Tibial artery (tissue), 4 donors: ENCODE measurements at regions not wholly inside any gene's neighbourhood (a gene's known extent, or its start where the extent isn't known, plus 50 kb on each side); places are given as distances from the start of the nearest gene placed in this dataset.
"Not testable (repeated sequence)": the region's sequence is repeated elsewhere in the genome, so short reads cannot be mapped to it uniquely, and the experiment has no call there.

Source experiments
- DNase-seq, 2 donors: peaks; one replicate each; pipeline ENCODE4 v3.0.0-alpha.2; 2019
- H3K27ac ChIP-seq, 2 donors: fragments of 200-600 bp; sonication (generic) in 1 of 2; 1 replicate in 1 of 2; 2 replicates in 1 of 2; pipeline ENCODE4 v1.5.1; 2018 to 2019; ENCODE audit warnings: mild to moderate bottlenecking in 1 of 2
- H3K27me3 ChIP-seq, 2 donors: fragments of 200-600 bp; sonication (generic) in 1 of 2; one replicate each; pipeline versions ENCODE4 v1.5.1 to v1.6.0; 2016 to 2019
- H3K36me3 ChIP-seq, 3 donors: fragments of 200-600 bp; sonication (generic) in 2 of 3; one replicate each; pipeline ENCODE4 v1.5.1; 2016 to 2019; ENCODE audit warnings: mild to moderate bottlenecking in 2 of 3
- H3K4me1 ChIP-seq, 4 donors: fragments of 200-600 bp; sonication (generic) in 2 of 4; 1 replicate in 3 of 4; 2 replicates in 1 of 4; pipeline ENCODE4 v1.5.1; 2016 to 2019
- H3K4me3 ChIP-seq, 2 donors: fragments of 200-600 bp; sonication (generic) in 1 of 2; 1 replicate in 1 of 2; 2 replicates in 1 of 2; pipeline ENCODE4 v1.5.1; 2018 to 2019; ENCODE audit warnings: mild to moderate bottlenecking in 2 of 2
- H3K9me3 ChIP-seq, 3 donors: fragments of 200-600 bp; sonication (generic) in 1 of 3; one replicate each; pipeline ENCODE4 v1.5.1; 2016 to 2019
- intact Hi-C: fragments of 100-400 bp; cut with DNase I; formaldehyde crosslinking; loops from one replicate; pipeline ENCODE4 v1.15.0; 2023; ENCODE audit warnings: low total_unique reads
- TF ChIP-seq, protein P1 (sequence below), 2 experiments: fragments of 200-600 bp in 1 of 2; fragments of 450-650 bp in 1 of 2; IDR thresholded peaks; one replicate each; pipeline ENCODE4 v1.5.1; 2017 to 2019; ENCODE audit warnings: antibody characterized with exemption in 2 of 2, mild to moderate bottlenecking in 1 of 2, moderate library complexity in 1 of 2

DNA sequence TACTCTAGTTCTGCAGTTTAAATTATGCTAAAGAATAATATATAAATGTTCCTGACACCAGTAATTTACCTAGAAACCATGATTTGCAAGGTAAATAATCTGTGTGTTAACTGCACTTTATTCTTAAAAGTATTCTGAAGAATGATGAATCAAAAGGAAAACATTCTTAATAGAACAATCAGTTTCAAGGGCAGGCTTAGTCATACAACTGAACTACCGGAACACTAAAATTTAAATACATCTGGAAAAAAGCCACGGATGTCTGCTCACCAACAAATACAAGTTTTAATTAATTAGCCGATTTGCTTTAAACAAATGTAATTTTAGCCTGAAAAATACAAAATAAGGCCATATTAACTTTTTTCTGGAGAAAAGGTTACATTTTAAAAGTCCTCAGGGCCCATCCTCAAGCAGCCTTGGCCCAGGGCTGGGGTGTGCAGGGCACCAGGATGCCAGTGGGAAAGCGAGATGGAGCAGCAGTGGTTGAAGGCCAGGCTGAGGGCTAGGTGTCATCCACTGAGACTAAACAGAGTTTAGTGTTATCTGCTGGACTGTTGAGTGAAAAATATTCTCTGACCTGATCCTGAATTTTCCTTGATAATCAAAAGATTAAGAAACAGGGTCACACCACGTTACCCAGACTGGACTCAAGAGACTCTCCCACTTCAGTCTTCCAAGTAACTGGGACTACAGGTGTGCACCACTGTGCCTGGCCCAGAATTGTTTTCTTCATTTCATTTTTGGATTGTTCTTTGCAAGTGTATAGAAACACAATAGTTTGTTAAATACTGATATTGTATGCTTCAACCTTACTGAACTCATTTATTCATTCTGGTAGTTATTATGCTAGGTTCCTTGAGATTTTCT, 88.2 kb upstream of the DST start:
- Histone ChIP-seq H3K36me3 (no peaks in the 10 kb centered on the region), H3K27me3 (no peaks in the 10 kb centered on the region), H3K4me1 (peaks cover 0 to 71% (median 8%) of the 10 kb centered on the region in 4 donors), H3K4me3 (no peak overlapping the region), H3K9me3 (no peaks in the 10 kb centered on the region), H3K27ac (peak overlapping the region; percentile 17 to 34)
- TF ChIP-seq, protein P1, sequence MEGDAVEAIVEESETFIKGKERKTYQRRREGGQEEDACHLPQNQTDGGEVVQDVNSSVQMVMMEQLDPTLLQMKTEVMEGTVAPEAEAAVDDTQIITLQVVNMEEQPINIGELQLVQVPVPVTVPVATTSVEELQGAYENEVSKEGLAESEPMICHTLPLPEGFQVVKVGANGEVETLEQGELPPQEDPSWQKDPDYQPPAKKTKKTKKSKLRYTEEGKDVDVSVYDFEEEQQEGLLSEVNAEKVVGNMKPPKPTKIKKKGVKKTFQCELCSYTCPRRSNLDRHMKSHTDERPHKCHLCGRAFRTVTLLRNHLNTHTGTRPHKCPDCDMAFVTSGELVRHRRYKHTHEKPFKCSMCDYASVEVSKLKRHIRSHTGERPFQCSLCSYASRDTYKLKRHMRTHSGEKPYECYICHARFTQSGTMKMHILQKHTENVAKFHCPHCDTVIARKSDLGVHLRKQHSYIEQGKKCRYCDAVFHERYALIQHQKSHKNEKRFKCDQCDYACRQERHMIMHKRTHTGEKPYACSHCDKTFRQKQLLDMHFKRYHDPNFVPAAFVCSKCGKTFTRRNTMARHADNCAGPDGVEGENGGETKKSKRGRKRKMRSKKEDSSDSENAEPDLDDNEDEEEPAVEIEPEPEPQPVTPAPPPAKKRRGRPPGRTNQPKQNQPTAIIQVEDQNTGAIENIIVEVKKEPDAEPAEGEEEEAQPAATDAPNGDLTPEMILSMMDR (IDR thresholded peaks at IDR 0.05): no peak
- no peak for DNase-seq
- intact Hi-C loops: no loop called here

DNA sequence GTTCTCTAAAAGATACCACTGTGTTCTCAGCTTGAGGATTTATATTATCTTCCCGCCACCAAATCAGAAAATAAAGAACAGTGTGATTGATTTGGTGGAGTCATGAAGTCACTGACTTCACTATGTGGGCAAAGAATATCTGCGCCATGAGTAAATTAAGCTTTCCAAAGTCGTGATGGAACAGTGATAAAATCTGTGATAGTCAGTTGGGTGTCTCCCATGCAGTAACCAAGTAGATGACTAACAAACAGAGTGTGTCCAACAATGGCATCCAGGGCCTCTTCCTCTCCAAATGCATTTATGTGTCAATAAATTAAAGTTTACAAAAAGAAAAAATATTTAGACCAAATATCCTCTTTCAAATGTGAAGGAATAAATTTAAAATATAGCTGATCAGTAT, 87.0 kb upstream of the DST start:
- intact Hi-C loops: no loop called here
- H3K27ac ChIP-seq: peak overlapping the region; percentile 17 to 34

DNA sequence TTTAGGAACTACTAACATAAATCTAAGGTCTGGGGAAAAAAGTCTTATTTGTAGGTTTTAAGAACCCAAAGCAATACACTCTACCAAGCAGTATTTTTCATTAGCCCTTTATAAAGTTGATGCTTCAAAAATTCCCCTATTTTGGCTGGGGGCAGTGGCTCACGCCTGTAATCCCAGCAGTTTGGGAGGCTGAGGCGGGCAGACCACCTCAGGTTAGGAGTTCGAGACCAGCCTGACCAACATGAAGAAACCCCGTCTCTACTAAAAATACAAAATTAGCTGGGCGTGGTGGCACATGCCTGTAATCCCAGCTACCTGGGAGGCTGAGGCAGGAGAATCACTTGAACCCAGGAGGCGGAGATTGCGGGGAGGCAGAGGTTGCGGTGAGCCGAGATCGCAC, 86.5 kb upstream of the DST start:
- H3K27me3 ChIP-seq, H3K27ac ChIP-seq, H3K4me3 ChIP-seq, intact Hi-C loops, H3K9me3 ChIP-seq, H3K36me3 ChIP-seq, DNase-seq: not testable (repeated sequence)
- H3K4me1 ChIP-seq: peaks cover 0 to 83% (median 15%) of the 10 kb centered on the region in 4 donors

More for the DNA sequence above, 87.0 kb upstream of the DST start:
- H3K27me3 ChIP-seq: no peaks in the 10 kb centered on the region
- H3K4me3 ChIP-seq: no peak overlapping the region
- no peaks in the 10 kb centered on the region for H3K9me3 ChIP-seq
- peaks cover 0 to 79% (median 11%) of the 10 kb centered on the region in 4 donors for H3K4me1 ChIP-seq
- no peak for DNase-seq
- TF ChIP-seq, protein P1 (IDR thresholded peaks at IDR 0.05): no peak
- H3K36me3 ChIP-seq: no peaks in the 10 kb centered on the region

DNA sequence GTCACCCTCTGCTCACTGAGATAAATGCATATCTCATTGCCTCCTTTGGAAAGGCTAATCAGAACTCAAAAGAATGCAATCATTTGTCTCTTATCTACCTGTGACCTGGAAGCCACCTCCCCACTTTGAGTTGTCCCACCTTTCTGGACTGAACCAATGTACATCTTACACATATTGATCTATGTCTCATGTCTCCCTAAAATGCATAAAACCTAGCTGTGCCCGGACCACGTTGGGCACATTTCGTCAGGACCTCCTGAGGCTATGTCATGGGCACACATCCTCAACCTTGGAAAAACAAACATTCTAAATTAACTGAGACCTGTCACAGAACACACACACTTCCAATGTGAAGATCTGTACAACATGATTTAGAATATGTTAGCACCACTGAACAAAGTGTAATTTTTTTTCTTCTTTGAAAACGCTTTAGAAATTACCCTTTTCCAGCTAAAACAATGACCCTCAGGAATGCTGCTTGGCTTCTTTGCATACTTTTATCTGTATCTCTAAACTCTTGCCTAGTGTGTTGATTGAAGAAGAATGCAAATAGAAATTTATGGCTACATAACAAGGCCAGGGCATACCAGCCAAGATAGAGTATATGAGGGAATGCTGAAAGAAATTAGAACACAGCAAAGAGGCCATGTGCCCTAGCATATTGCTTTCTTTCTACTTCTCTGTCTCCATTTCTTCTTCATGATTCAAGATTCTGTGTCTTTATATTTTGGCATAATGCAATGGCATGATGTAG, 84.6 kb upstream of the DST start:
- no peaks in the 10 kb centered on the region for H3K27me3 ChIP-seq
- TF ChIP-seq, protein P1 (IDR thresholded peaks at IDR 0.05): no peak
- H3K4me1 ChIP-seq: peaks cover 0 to 71% (median 20%) of the 10 kb centered on the region in 4 donors
- no peaks in the 10 kb centered on the region for H3K36me3 ChIP-seq
- DNase-seq: no peak
- H3K9me3 ChIP-seq: no peaks in the 10 kb centered on the region
- intact Hi-C loops: no loop called here
- H3K27ac ChIP-seq: no peak overlapping the region
- no peak overlapping the region for H3K4me3 ChIP-seq

DNA sequence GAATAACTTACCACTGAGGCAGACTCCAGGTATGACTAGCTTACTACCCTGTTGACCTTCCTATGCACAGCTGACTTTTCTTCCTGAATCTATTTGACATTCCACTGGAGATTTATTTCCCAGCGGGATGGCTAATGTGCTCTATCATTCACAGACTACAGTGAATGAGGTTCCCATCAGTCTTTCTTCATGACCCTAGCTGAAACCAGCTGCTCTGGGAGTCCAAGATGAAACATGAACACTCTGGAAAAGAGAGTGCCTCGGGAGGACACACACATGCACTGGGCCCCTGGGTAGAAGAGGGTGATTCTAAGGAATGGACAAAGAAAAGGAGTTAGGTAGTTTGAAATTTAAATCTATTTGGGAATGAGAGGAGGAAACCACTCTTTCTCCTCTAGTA, 82.6 kb upstream of the DST start:
- Histone ChIP-seq H3K27me3 (no peaks in the 10 kb centered on the region), H3K9me3 (no peaks in the 10 kb centered on the region), H3K36me3 (no peaks in the 10 kb centered on the region), H3K4me1 (peaks cover 0 to 51% (median 13%) of the 10 kb centered on the region in 4 donors), H3K27ac (no peak overlapping the region), H3K4me3 (no peak overlapping the region)
- no peak for DNase-seq
- intact Hi-C loops: no loop called here
- TF ChIP-seq, protein P1 (IDR thresholded peaks at IDR 0.05): no peak

DNA sequence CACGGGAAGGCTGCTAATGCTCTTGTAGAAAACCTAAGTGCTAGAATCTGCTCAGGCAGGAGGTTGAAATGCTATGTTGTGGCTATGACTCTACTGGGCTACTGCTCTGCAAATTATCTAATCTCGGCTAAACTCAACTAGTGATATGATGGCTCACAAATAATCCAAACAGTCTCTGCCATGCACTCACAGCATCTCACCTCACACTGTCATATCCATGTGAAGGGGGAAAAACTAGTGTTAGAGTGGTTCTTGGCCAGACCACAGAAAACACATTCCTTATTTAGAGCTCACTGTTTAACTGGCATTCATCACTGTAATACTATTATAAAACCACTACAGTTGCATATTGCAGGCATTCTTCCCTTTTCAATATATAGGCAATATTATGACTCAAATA, 81.8 kb upstream of the DST start:
- DNase-seq: no peak
- no peaks in the 10 kb centered on the region for H3K9me3 ChIP-seq
- no peaks in the 10 kb centered on the region for H3K36me3 ChIP-seq
- no peaks in the 10 kb centered on the region for H3K27me3 ChIP-seq
- H3K27ac ChIP-seq: no peak overlapping the region
- TF ChIP-seq, protein P1 (IDR thresholded peaks at IDR 0.05): no peak
- no peak overlapping the region for H3K4me3 ChIP-seq
- intact Hi-C loops: no loop called here
- H3K4me1 ChIP-seq: peaks cover 0 to 43% (median 12%) of the 10 kb centered on the region in 4 donors
